T-helper 1 cell (primary cell): ENCODE measurements at regions not wholly inside any gene's neighbourhood (a gene's known extent, or its start where the extent isn't known, plus 50 kb on each side); places are given as distances from the start of the nearest gene placed in this dataset.
"Not testable (repeated sequence)": the region's sequence is repeated elsewhere in the genome, so short reads cannot be mapped to it uniquely, and the experiment has no call there.

Experiments used
- DNase-seq, 5 donors: peaks; one replicate each; pipeline ENCODE4 v3.0.0-alpha.2; 2012 to 2020

- no peak for DNase-seq
Measured at GRCh38 chr14:105622329-105622955, 96.1 kb downstream of the TMEM121 start.

GRCh38 chr14:105623178-105623577 is 96.8 kb downstream of the TMEM121 start:
- DNase-seq = not testable (repeated sequence)

GRCh38 chr14:105624346-105624745 is 98.0 kb downstream of the TMEM121 start:
- not testable (repeated sequence) for DNase-seq

- DNase-seq = not testable (repeated sequence)
Measured at GRCh38 chr14:105624749-105625434, 98.5 kb downstream of the TMEM121 start.

- DNase-seq = not testable (repeated sequence)
Measured at GRCh38 chr14:105625448-105625847, 99.1 kb downstream of the TMEM121 start.

GRCh38 chr14:105626111-105626510 is 99.7 kb downstream of the TMEM121 start:
- DNase-seq = not testable (repeated sequence)

GRCh38 chr14:105626651-105627050 is 100.3 kb downstream of the TMEM121 start:
- DNase-seq = not testable (repeated sequence)

GRCh38 chr14:105627287-105627686 is 100.9 kb downstream of the TMEM121 start:
- DNase-seq = not testable (repeated sequence)

GRCh38 chr14:105627701-105628100 is 101.3 kb downstream of the TMEM121 start:
- DNase-seq = no peak

GRCh38 chr14:105628126-105628525 is 101.7 kb downstream of the TMEM121 start:
- not testable (repeated sequence) for DNase-seq

- not testable (repeated sequence) for DNase-seq
Measured at GRCh38 chr14:105628531-105629067, 102.2 kb downstream of the TMEM121 start.

GRCh38 chr14:105629091-105629885 is 102.9 kb downstream of the TMEM121 start:
- DNase-seq = not testable (repeated sequence)

- no peak for DNase-seq
Measured at GRCh38 chr14:105629886-105630215, 103.5 kb downstream of the TMEM121 start.

- not testable (repeated sequence) for DNase-seq
Measured at GRCh38 chr14:105630293-105630934, 104.0 kb downstream of the TMEM121 start.

- not testable (repeated sequence) for DNase-seq
Measured at GRCh38 chr14:105630935-105631779, 104.8 kb downstream of the TMEM121 start.

GRCh38 chr14:105632010-105632409 is 105.6 kb downstream of the TMEM121 start:
- DNase-seq = no peak

- not testable (repeated sequence) for DNase-seq
Measured at GRCh38 chr14:105633596-105633995, 107.2 kb downstream of the TMEM121 start.

GRCh38 chr14:105635560-105635959 is 109.2 kb downstream of the TMEM121 start:
- DNase-seq = no peak

- not testable (repeated sequence) for DNase-seq
Measured at GRCh38 chr14:105636021-105636420, 109.6 kb downstream of the TMEM121 start.

- DNase-seq = no peak
Measured at GRCh38 chr14:105636935-105637334, 110.6 kb downstream of the TMEM121 start.

- not testable (repeated sequence) for DNase-seq
Measured at GRCh38 chr14:105637345-105637744, 111.0 kb downstream of the TMEM121 start.
